Smooth muscle cell (in vitro differentiated cells): ENCODE measurements at regions not wholly inside any gene's neighbourhood (a gene's known extent, or its start where the extent isn't known, plus 50 kb on each side); places are given as distances from the start of the nearest gene placed in this dataset.
A peak's percentile ranks its signal among the peaks of the same experiment; 100 is the strongest.

Experiments used
- DNase-seq: peaks from one replicate; lab custom pipeline; 2025; ENCODE audit not compliant: unreplicated experiment; lab: John Stamatoyannopoulos, UW
- H2AFZ ChIP-seq: fragments of 200-600 bp; sonication (generic); 2 replicates; pipeline ENCODE4 v1.6.0; 2016; ENCODE audit warnings: antibody characterized with exemption, low read depth, mild to moderate bottlenecking
- H3F3A ChIP-seq: fragments of 200-600 bp; sonication (generic); 2 replicates; pipeline ENCODE4 v1.6.0; 2017; ENCODE audit warnings: antibody characterized with exemption, low read depth
- H3K27ac ChIP-seq: fragments of 200-600 bp; sonication (generic); 2 replicates; pipeline ENCODE4 v1.5.1; 2016; ENCODE audit warnings: low read depth, mild to moderate bottlenecking
- H3K27me3 ChIP-seq: fragments of 200-600 bp; sonication (generic); 2 replicates; pipeline ENCODE4 v1.6.1; 2016; ENCODE audit warnings: low read depth, mild to moderate bottlenecking
- H3K36me3 ChIP-seq: fragments of 200-600 bp; sonication (generic); 2 replicates; pipeline ENCODE4 v1.5.1; 2016; ENCODE audit warnings: low read depth
- H3K4me1 ChIP-seq: fragments of 200-600 bp; sonication (generic); 2 replicates; pipeline ENCODE4 v1.5.1; 2016; ENCODE audit warnings: low read depth
- H3K4me2 ChIP-seq: fragments of 200-600 bp; sonication (generic); 2 replicates; pipeline ENCODE4 v1.6.0; 2016; ENCODE audit warnings: mild to moderate bottlenecking
- H3K4me3 ChIP-seq: fragments of 200-600 bp; sonication (generic); 2 replicates; pipeline ENCODE4 v1.5.1; 2016; ENCODE audit warnings: mild to moderate bottlenecking
- H3K79me2 ChIP-seq: fragments of 200-600 bp; sonication (generic); 2 replicates; pipeline ENCODE4 v1.6.0; 2016; ENCODE audit warnings: low read depth, mild to moderate bottlenecking
- H3K9ac ChIP-seq: fragments of 200-600 bp; sonication (generic); 2 replicates; pipeline ENCODE4 v1.6.0; 2016; ENCODE audit warnings: low read depth
- H3K9me3 ChIP-seq: fragments of 200-600 bp; sonication (generic); replicated peaks from 2 replicates; pipeline ENCODE4 v1.5.1; 2016; ENCODE audit warnings: low read depth
- H4K20me1 ChIP-seq: fragments of 200-600 bp; sonication (generic); 2 replicates; pipeline ENCODE4 v1.6.0; 2016; ENCODE audit warnings: low read depth
- CTCF ChIP-seq: fragments of 200-600 bp; sonication (generic); IDR thresholded peaks from 2 replicates; pipeline ENCODE4 v1.5.1; 2017; ENCODE audit warnings: borderline replicate concordance, mild to moderate bottlenecking, antibody characterized with exemption; ENCODE audit not compliant: insufficient read depth, poor library complexity, severe bottlenecking
- WGBS: methylation state at CpG from one replicate; pipeline ENCODE4 v1.1.7; 2016; ENCODE audit warnings: low lambda C conversion rate; 5-methylcytosine and 5-hydroxymethylcytosine counted together

GRCh38 chr4:111046811-111047210 is 423.9 kb upstream of the PITX2 start:
- WGBS = 92% methylated on average over 2 of the region's 2 CpGs
- no peaks in the 10 kb centered on the region for H3K36me3 ChIP-seq
- no peak overlapping the region for H3K4me2 ChIP-seq
- no peak overlapping the region for H3K27ac ChIP-seq
- no peaks in the 10 kb centered on the region for H3K9me3 ChIP-seq
- H3K9ac ChIP-seq = no peak overlapping the region
- no peak overlapping the region for H3K4me3 ChIP-seq
- H3K79me2 ChIP-seq = no peaks in the 10 kb centered on the region
- no peaks in the 10 kb centered on the region for H3K4me1 ChIP-seq
- DNase-seq = no peak
- no peak for TF ChIP-seq CTCF
- no peaks in the 10 kb centered on the region for H3K27me3 ChIP-seq
- no peaks in the 10 kb centered on the region for H4K20me1 ChIP-seq
- H3F3A ChIP-seq = no peaks in the 10 kb centered on the region
- H2AFZ ChIP-seq = no peak overlapping the region

DNA sequence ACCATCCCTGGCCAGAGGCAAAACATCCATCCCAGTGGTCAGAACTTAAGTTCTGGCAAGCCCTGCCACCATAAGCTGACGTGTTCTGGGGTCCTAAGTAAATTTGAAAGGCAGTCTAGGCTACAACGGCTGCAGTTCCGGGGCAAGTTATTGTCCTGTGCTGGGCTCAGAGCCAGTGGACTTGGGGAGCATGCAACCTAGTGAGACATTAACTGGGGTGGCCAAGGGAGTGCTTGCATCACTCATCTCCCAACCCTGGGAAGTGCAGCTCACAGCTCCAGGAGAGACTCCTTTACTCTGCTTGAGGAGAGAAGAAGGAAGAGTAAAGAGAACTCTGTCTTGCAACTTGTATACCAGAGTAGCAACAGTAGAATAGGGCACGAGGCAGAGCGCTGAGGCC is 425.4 kb upstream of the PITX2 start:
- no peak for DNase-seq
- Histone ChIP-seq H3K9ac (no peak overlapping the region), H4K20me1 (no peaks in the 10 kb centered on the region), H3K9me3 (no peaks in the 10 kb centered on the region), H3K4me3 (no peak overlapping the region), H3F3A (no peaks in the 10 kb centered on the region), H2AFZ (no peak overlapping the region), H3K4me2 (no peak overlapping the region), H3K4me1 (no peaks in the 10 kb centered on the region), H3K36me3 (no peaks in the 10 kb centered on the region), H3K79me2 (no peaks in the 10 kb centered on the region), H3K27ac (no peak overlapping the region), H3K27me3 (no peaks in the 10 kb centered on the region)
- WGBS = 97% methylated on average over 5 of the region's 5 CpGs
- TF ChIP-seq CTCF = no peak

- H3K27ac ChIP-seq = peak overlapping the region; percentile 99
- peak overlapping the region; percentile 74 for H3K4me2 ChIP-seq
- H3K9me3 ChIP-seq = no peaks in the 10 kb centered on the region
- H4K20me1 ChIP-seq = no peaks in the 10 kb centered on the region
- H3K4me3 ChIP-seq = no peak overlapping the region
- H3K9ac ChIP-seq = peak overlapping the region; percentile 82
- H2AFZ ChIP-seq = peak overlapping the region; percentile 50
- H3K27me3 ChIP-seq = no peaks in the 10 kb centered on the region
- H3F3A ChIP-seq = peaks cover 21% of the 10 kb centered on the region
- no peaks in the 10 kb centered on the region for H3K79me2 ChIP-seq
- H3K36me3 ChIP-seq = no peaks in the 10 kb centered on the region
- peaks cover 28% of the 10 kb centered on the region for H3K4me1 ChIP-seq
- TF ChIP-seq CTCF = no peak
- DNase-seq = no peak
- WGBS = 23% methylated on average over 4 of the region's 4 CpGs
These were observed 441.6 kb upstream of the PITX2 start for GRCh38 chr4:111064342-111064993.

DNA sequence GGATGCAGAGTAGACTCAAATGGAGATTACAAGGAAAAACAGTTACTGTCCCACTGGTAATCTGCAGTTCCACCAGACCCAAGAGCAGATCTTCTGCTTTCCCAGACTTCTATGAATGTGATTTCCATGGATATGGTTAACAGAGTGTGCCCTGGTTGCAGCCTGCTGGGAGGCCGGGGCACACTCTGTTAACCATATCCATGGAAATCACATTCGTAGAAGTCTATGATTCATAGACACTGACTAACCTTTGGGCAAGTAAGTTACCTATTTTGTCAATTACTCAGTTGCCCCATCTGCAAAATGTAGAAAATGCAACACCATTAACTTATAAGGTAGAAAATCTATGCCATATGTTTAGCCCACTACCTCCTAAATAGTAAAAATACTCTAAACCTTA is 443.1 kb upstream of the PITX2 start:
- no peak for DNase-seq
- peak overlapping the region; percentile 47 for H2AFZ ChIP-seq
- no peaks in the 10 kb centered on the region for H3K36me3 ChIP-seq
- peaks cover 21% of the 10 kb centered on the region for H3F3A ChIP-seq
- H3K27me3 ChIP-seq = no peaks in the 10 kb centered on the region
- no peaks in the 10 kb centered on the region for H3K9me3 ChIP-seq
- no peak for TF ChIP-seq CTCF
- peak overlapping the region; percentile 74 for H3K4me2 ChIP-seq
- peak overlapping the region; percentile 99 for H3K27ac ChIP-seq
- H4K20me1 ChIP-seq = no peaks in the 10 kb centered on the region
- 37% methylated on average over 2 of the region's 2 CpGs for WGBS
- no peak overlapping the region for H3K4me3 ChIP-seq
- H3K9ac ChIP-seq = peak overlapping the region; percentile 82
- H3K4me1 ChIP-seq = peaks cover 28% of the 10 kb centered on the region
- no peaks in the 10 kb centered on the region for H3K79me2 ChIP-seq
